ENCODE measurements at regions not wholly inside any gene's neighbourhood (a gene's known extent, or its start where the extent isn't known, plus 50 kb on each side); places are given as distances from the start of the nearest gene placed in this dataset.

GRCh38 chr14:100663761-100664052, 63.0 kb upstream of the DLK1 start:
- no peak for DNase-seq
- no peaks in the 10 kb centered on the region for H3K27me3 ChIP-seq
- TF ChIP-seq EP300 (IDR thresholded peaks at IDR 0.05; ENCODE audit: low read depth) (no peak), CTCF (IDR thresholded peaks at IDR 0.05) (no peak), POLR2AphosphoS5 (IDR thresholded peaks at IDR 0.05) (no peak), POLR2A (IDR thresholded peaks at IDR 0.05) (no peak)
- no peaks in the 10 kb centered on the region for H3K36me3 ChIP-seq
- peaks cover 7 to 29% (median 22%) of the 10 kb centered on the region in 4 donors for H3K4me1 ChIP-seq
- H3K27ac ChIP-seq: no peak overlapping the region
- intact Hi-C loops (cut with DNase I; ENCODE audit: low total_unique reads): loop anchor here (5.0 kb wide), 1 partner anchor 969 kb away; no protein-coding TSS in a partner anchor
- 64% methylated on average over 3 of the region's 3 CpGs; no CpG with 5 or more reads in 1 of the 2 donors for WGBS, 2 donors (ENCODE audit: low coverage in 1 of 2)
- H3K9me3 ChIP-seq: no peaks in the 10 kb centered on the region
- in situ Hi-C loops (cut with MboI; ENCODE audit: low pct_ligation_motif_present in 1 of 4, low pct_unique_long_range_greater_than_20kb in 1 of 4, low sequenced_read_pairs in 3 of 4): no loop called here
- H3K4me3 ChIP-seq: no peak overlapping the region

DNA sequence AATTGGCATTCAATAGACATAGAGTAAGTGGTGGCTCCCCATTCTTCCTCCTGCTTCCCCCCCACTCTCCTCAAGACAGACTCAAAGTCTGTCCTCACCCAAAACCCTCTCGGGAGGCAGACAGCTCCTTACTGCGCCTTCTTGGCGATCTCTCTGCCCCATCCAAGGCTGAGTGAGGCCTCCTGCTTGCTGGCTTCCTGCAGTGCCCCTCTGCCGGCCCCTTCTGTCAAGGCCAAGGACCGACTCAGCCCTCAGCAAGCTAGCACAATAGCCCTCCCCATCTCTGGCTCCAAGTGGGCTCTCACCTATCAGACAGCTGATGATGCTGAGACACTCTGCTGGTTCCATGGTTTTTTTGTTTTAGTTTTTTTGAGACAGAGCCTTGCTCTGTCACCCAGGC, 62.5 kb upstream of the DLK1 start:
- DNase-seq: no peak
- no peaks in the 10 kb centered on the region for H3K9me3 ChIP-seq
- TF ChIP-seq CTCF (IDR thresholded peaks at IDR 0.05) (no peak), EP300 (IDR thresholded peaks at IDR 0.05; ENCODE audit: low read depth) (no peak), POLR2A (IDR thresholded peaks at IDR 0.05) (no peak), POLR2AphosphoS5 (IDR thresholded peaks at IDR 0.05) (no peak)
- H3K27me3 ChIP-seq: no peaks in the 10 kb centered on the region
- H3K36me3 ChIP-seq: no peaks in the 10 kb centered on the region
- peaks cover 7 to 31% (median 24%) of the 10 kb centered on the region in 4 donors for H3K4me1 ChIP-seq
- 40 to 78% methylated on average over 1 to 5 of the region's 5 CpGs for WGBS, 2 donors (ENCODE audit: low coverage in 1 of 2)
- no peak overlapping the region for H3K4me3 ChIP-seq
- in situ Hi-C loops (cut with MboI; ENCODE audit: low pct_ligation_motif_present in 1 of 4, low pct_unique_long_range_greater_than_20kb in 1 of 4, low sequenced_read_pairs in 3 of 4): no loop called here
- intact Hi-C loops (cut with DNase I; ENCODE audit: low total_unique reads): loop anchor here (5.0 kb wide), 1 partner anchor 968 kb away; no protein-coding TSS in a partner anchor
- peak overlapping the region in 2 of 4 donors; percentile 48 to 68 for H3K27ac ChIP-seq

DNA sequence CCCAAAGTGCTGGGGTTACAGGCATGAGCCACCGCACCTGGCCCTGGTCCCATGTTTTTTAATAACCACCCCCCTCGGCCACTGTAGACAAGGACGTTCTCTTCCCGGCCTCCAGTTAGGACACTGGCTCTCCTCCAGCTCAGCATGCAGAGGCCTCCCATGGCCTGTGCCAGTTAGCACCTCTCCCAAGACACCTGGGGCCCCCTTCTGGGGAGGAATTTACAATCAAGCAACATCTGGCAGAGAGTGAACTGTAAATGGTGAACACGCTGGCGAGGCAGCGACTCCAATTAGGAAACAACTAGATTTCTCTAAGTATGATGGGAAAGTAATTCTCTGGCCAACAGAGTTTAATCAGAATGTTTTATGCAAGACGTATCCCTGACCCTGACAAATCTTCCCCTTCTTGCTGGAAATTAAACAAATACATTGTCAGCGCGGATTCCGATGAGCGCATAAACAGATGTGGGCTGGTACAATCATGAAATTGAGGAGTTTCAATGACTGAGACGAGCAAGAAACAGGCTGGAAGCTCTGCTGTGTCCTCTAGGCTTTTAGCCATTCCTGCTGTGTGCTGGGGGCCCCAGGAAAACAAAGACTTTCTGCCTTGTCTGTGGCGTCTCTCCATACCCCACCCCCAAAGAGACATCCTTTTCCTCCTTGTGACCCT, 61.7 kb upstream of the DLK1 start:
- no peaks in the 10 kb centered on the region for H3K36me3 ChIP-seq
- TF ChIP-seq EP300 (IDR thresholded peaks at IDR 0.05; ENCODE audit: low read depth) (no peak), POLR2AphosphoS5 (IDR thresholded peaks at IDR 0.05) (peak in 1 of 3 donors; percentile 25)
- intact Hi-C loops (cut with DNase I; ENCODE audit: low total_unique reads) (loop anchor here (5.0 kb wide), 1 partner anchor 967 kb away; no protein-coding TSS in a partner anchor), in situ Hi-C loops (cut with MboI; ENCODE audit: low pct_ligation_motif_present in 1 of 4, low pct_unique_long_range_greater_than_20kb in 1 of 4, low sequenced_read_pairs in 3 of 4) (no loop called here)
- H3K9me3 ChIP-seq: no peaks in the 10 kb centered on the region
- no peak overlapping the region for H3K4me3 ChIP-seq
- no peaks in the 10 kb centered on the region for H3K27me3 ChIP-seq
- no peak for DNase-seq
- peaks cover 7 to 35% (median 28%) of the 10 kb centered on the region in 4 donors for H3K4me1 ChIP-seq
- 27 to 46% methylated on average over 3 to 14 of the region's 14 CpGs for WGBS, 2 donors (ENCODE audit: low coverage in 1 of 2)
- H3K27ac ChIP-seq: peak overlapping the region; percentile 35 to 68 (median 47)

- WGBS, 2 donors (ENCODE audit: low coverage in 1 of 2): 33% methylated on average over 11 of the region's 11 CpGs; no CpG with 5 or more reads in 1 of the 2 donors
- peaks cover 7 to 40% (median 33%) of the 10 kb centered on the region in 4 donors for H3K4me1 ChIP-seq
- H3K4me3 ChIP-seq: no peak overlapping the region
- intact Hi-C loops (cut with DNase I; ENCODE audit: low total_unique reads) (no loop called here), in situ Hi-C loops (cut with MboI; ENCODE audit: low pct_ligation_motif_present in 1 of 4, low pct_unique_long_range_greater_than_20kb in 1 of 4, low sequenced_read_pairs in 3 of 4) (no loop called here)
- no peaks in the 10 kb centered on the region for H3K27me3 ChIP-seq
- H3K9me3 ChIP-seq: no peaks in the 10 kb centered on the region
- peak; percentile 75 for DNase-seq
- H3K36me3 ChIP-seq: no peaks in the 10 kb centered on the region
- H3K27ac ChIP-seq: peak overlapping the region; percentile 35 to 68 (median 47)
- TF ChIP-seq POLR2A (IDR thresholded peaks at IDR 0.05): no peak
- TF ChIP-seq POLR2AphosphoS5 (IDR thresholded peaks at IDR 0.05): peak in 1 of 3 donors; percentile 17
Observed at GRCh38 chr14:100665511-100666032, 61.1 kb upstream of the DLK1 start.

DNA sequence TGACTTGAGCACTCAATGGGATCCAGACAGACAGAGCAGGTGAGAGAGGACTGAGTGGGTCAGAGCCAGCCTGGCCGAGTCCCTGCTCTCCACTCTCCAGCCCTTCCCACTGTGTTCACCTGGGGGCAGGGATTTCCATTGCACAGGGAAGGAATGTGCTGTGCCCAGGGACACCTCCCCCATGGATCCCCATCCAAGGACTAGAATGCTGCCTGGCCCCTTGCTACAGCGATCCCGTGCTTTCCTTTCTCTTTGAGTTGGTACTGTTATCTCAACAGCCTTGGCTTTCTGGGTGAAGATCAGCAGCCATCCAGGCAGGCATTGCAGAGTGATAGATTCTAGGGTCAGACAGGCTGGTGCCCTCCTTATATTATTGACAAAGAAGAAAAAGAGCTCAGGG, 60.3 kb upstream of the DLK1 start:
- intact Hi-C loops (cut with DNase I; ENCODE audit: low total_unique reads) (no loop called here), in situ Hi-C loops (cut with MboI; ENCODE audit: low pct_ligation_motif_present in 1 of 4, low pct_unique_long_range_greater_than_20kb in 1 of 4, low sequenced_read_pairs in 3 of 4) (no loop called here)
- TF ChIP-seq POLR2A (IDR thresholded peaks at IDR 0.05) (no peak), POLR2AphosphoS5 (IDR thresholded peaks at IDR 0.05) (no peak)
- 100% methylated on average over 3 of the region's 3 CpGs; no CpG with 5 or more reads in 1 of the 2 donors for WGBS, 2 donors (ENCODE audit: low coverage in 1 of 2)
- no peak for DNase-seq
- H3K9me3 ChIP-seq: no peaks in the 10 kb centered on the region
- no peaks in the 10 kb centered on the region for H3K36me3 ChIP-seq
- H3K27me3 ChIP-seq: no peaks in the 10 kb centered on the region
- H3K4me1 ChIP-seq: peaks cover 7 to 40% (median 31%) of the 10 kb centered on the region in 4 donors
- no peak overlapping the region for H3K4me3 ChIP-seq
- no peak overlapping the region for H3K27ac ChIP-seq

Data from transverse colon (tissue), 4 donors.